ENCODE measurements at regions not wholly inside any gene's neighbourhood (a gene's known extent, or its start where the extent isn't known, plus 50 kb on each side); places are given as distances from the start of the nearest gene placed in this dataset.

- Histone ChIP-seq H3K4me3 (no peak overlapping the region), H3K27ac (no peak overlapping the region), H3K27me3 (no peaks in the 10 kb centered on the region), H3K36me3 (no peaks in the 10 kb centered on the region), H3K9me3 (no peaks in the 10 kb centered on the region), H3K4me1 (peaks cover 0 to 6% (median 0%) of the 10 kb centered on the region in 3 donors)
- no peak for ATAC-seq
- TF ChIP-seq POLR2AphosphoS5 (IDR thresholded peaks at IDR 0.05) = no peak
- TF ChIP-seq CTCF (IDR thresholded peaks at IDR 0.05) = no peak
- no peak for TF ChIP-seq POLR2A (IDR thresholded peaks at IDR 0.05)
- no peak for TF ChIP-seq EP300 (IDR thresholded peaks at IDR 0.05)
- 100% methylated on average over 1 to 2 of the region's 2 CpGs for WGBS, 2 donors (ENCODE audit: low coverage in 1 of 2)
Measured at GRCh38 chr1:113326976-113327375, 63.3 kb upstream of the MAGI3 start.

- no peaks in the 10 kb centered on the region for H3K9me3 ChIP-seq
- ATAC-seq = no peak
- H3K27me3 ChIP-seq = no peaks in the 10 kb centered on the region
- H3K36me3 ChIP-seq = no peaks in the 10 kb centered on the region
- H3K4me1 ChIP-seq = no peaks in the 10 kb centered on the region
- H3K4me3 ChIP-seq = no peak overlapping the region
- H3K27ac ChIP-seq = no peak overlapping the region
- WGBS, 2 donors (ENCODE audit: low coverage in 1 of 2) = 60 to 75% methylated on average over 1 to 2 of the region's 2 CpGs
- TF ChIP-seq EP300 (IDR thresholded peaks at IDR 0.05) = no peak
- TF ChIP-seq POLR2A (IDR thresholded peaks at IDR 0.05) = no peak
- no peak for TF ChIP-seq POLR2AphosphoS5 (IDR thresholded peaks at IDR 0.05)
- no peak for TF ChIP-seq CTCF (IDR thresholded peaks at IDR 0.05)
Measured at GRCh38 chr1:113333056-113333455, 57.3 kb upstream of the MAGI3 start.

- no peak for ATAC-seq
- no peaks in the 10 kb centered on the region for H3K27me3 ChIP-seq
- TF ChIP-seq POLR2A (IDR thresholded peaks at IDR 0.05) (no peak), POLR2AphosphoS5 (IDR thresholded peaks at IDR 0.05) (no peak), CTCF (IDR thresholded peaks at IDR 0.05) (no peak), EP300 (IDR thresholded peaks at IDR 0.05) (no peak)
- no peak overlapping the region for H3K4me3 ChIP-seq
- H3K27ac ChIP-seq = no peak overlapping the region
- H3K9me3 ChIP-seq = no peaks in the 10 kb centered on the region
- 73 to 92% methylated on average over 1 of the region's 1 CpG for WGBS, 2 donors (ENCODE audit: low coverage in 1 of 2)
- H3K36me3 ChIP-seq = no peaks in the 10 kb centered on the region
- H3K4me1 ChIP-seq = no peaks in the 10 kb centered on the region
Measured at GRCh38 chr1:113340038-113340437, 50.3 kb upstream of the MAGI3 start.

Data from gastroesophageal sphincter (tissue), 4 donors.